ENCODE measurements at regions not wholly inside any gene's neighbourhood (a gene's known extent, or its start where the extent isn't known, plus 50 kb on each side); places are given as distances from the start of the nearest gene placed in this dataset.

- Histone ChIP-seq H3K36me3 (ENCODE audit: control insufficient read depth in 1 of 2, insufficient read depth in 2 of 2, low read length in 1 of 2) (no peaks in the 10 kb centered on the region), H3K27me3 (ENCODE audit: control insufficient read depth in 1 of 2, insufficient read depth in 2 of 2, low read length in 1 of 2) (no peaks in the 10 kb centered on the region), H3K27ac (ENCODE audit: low read depth in 1 of 2, low read length in 2 of 2) (no peak overlapping the region), H3K4me1 (ENCODE audit: control insufficient read depth in 1 of 2, insufficient read depth in 2 of 2, low read length in 2 of 2) (peaks cover 0 to 5% of the 10 kb centered on the region in 2 donors), H3K4me3 (ENCODE audit: low read length in 2 of 2) (no peak overlapping the region), H3K9me3 (ENCODE audit: control insufficient read depth, low read length) (no peaks in the 10 kb centered on the region)
- 65 to 67% methylated on average over 3 of the region's 3 CpGs for WGBS, 2 donors
- intact Hi-C loops (cut with DNase I) = no loop called here
- DNase-seq (no peak), ATAC-seq (ENCODE audit: low FRiP score) (no peak)
These were observed 95.9 kb upstream of the EGR2 start for GRCh38 chr10:62912086-62912485.

- peaks cover 0 to 5% of the 10 kb centered on the region in 2 donors for H3K4me1 ChIP-seq (ENCODE audit: control insufficient read depth in 1 of 2, insufficient read depth in 2 of 2, low read length in 2 of 2)
- no peaks in the 10 kb centered on the region for H3K9me3 ChIP-seq (ENCODE audit: control insufficient read depth, low read length)
- H3K4me3 ChIP-seq (ENCODE audit: low read length in 2 of 2) = no peak overlapping the region
- DNase-seq (no peak), ATAC-seq (ENCODE audit: low FRiP score) (no peak)
- WGBS, 2 donors = 94% methylated on average over 11 of the region's 11 CpGs
- no peak overlapping the region for H3K27ac ChIP-seq (ENCODE audit: low read depth in 1 of 2, low read length in 2 of 2)
- intact Hi-C loops (cut with DNase I) = no loop called here
- no peaks in the 10 kb centered on the region for H3K27me3 ChIP-seq (ENCODE audit: control insufficient read depth in 1 of 2, insufficient read depth in 2 of 2, low read length in 1 of 2)
- no peaks in the 10 kb centered on the region for H3K36me3 ChIP-seq (ENCODE audit: control insufficient read depth in 1 of 2, insufficient read depth in 2 of 2, low read length in 1 of 2)
These were observed 95.2 kb upstream of the EGR2 start for GRCh38 chr10:62911210-62911963.

GRCh38 chr10:62907470-62908212 lies 91.5 kb upstream of the EGR2 start:
- no peaks in the 10 kb centered on the region for H3K36me3 ChIP-seq (ENCODE audit: control insufficient read depth in 1 of 2, insufficient read depth in 2 of 2, low read length in 1 of 2)
- 62 to 76% methylated on average over 8 of the region's 8 CpGs for WGBS, 2 donors
- no peaks in the 10 kb centered on the region for H3K4me1 ChIP-seq (ENCODE audit: control insufficient read depth in 1 of 2, insufficient read depth in 2 of 2, low read length in 2 of 2)
- intact Hi-C loops (cut with DNase I) = no loop called here
- no peaks in the 10 kb centered on the region for H3K9me3 ChIP-seq (ENCODE audit: control insufficient read depth, low read length)
- no peak overlapping the region for H3K4me3 ChIP-seq (ENCODE audit: low read length in 2 of 2)
- no peaks in the 10 kb centered on the region for H3K27me3 ChIP-seq (ENCODE audit: control insufficient read depth in 1 of 2, insufficient read depth in 2 of 2, low read length in 1 of 2)
- DNase-seq (no peak), ATAC-seq (ENCODE audit: low FRiP score) (no peak)
- H3K27ac ChIP-seq (ENCODE audit: low read depth in 1 of 2, low read length in 2 of 2) = no peak overlapping the region

GRCh38 chr10:62904281-62904875 lies 88.2 kb upstream of the EGR2 start:
- 84 to 87% methylated on average over 5 of the region's 5 CpGs for WGBS, 2 donors
- H3K4me3 ChIP-seq (ENCODE audit: low read length in 2 of 2) = no peak overlapping the region
- peaks cover 1% of the 10 kb centered on the region for H3K9me3 ChIP-seq (ENCODE audit: control insufficient read depth, low read length)
- H3K4me1 ChIP-seq (ENCODE audit: control insufficient read depth in 1 of 2, insufficient read depth in 2 of 2, low read length in 2 of 2) = no peaks in the 10 kb centered on the region
- H3K36me3 ChIP-seq (ENCODE audit: control insufficient read depth in 1 of 2, insufficient read depth in 2 of 2, low read length in 1 of 2) = no peaks in the 10 kb centered on the region
- H3K27ac ChIP-seq (ENCODE audit: low read depth in 1 of 2, low read length in 2 of 2) = no peak overlapping the region
- DNase-seq (no peak), ATAC-seq (ENCODE audit: low FRiP score) (no peak)
- intact Hi-C loops (cut with DNase I) = no loop called here
- no peaks in the 10 kb centered on the region for H3K27me3 ChIP-seq (ENCODE audit: control insufficient read depth in 1 of 2, insufficient read depth in 2 of 2, low read length in 1 of 2)

- peaks cover 1% of the 10 kb centered on the region for H3K9me3 ChIP-seq (ENCODE audit: control insufficient read depth, low read length)
- DNase-seq (no peak), ATAC-seq (ENCODE audit: low FRiP score) (no peak)
- intact Hi-C loops (cut with DNase I) = no loop called here
- no peaks in the 10 kb centered on the region for H3K36me3 ChIP-seq (ENCODE audit: control insufficient read depth in 1 of 2, insufficient read depth in 2 of 2, low read length in 1 of 2)
- WGBS, 2 donors = 70 to 75% methylated on average over 1 of the region's 1 CpG
- no peaks in the 10 kb centered on the region for H3K4me1 ChIP-seq (ENCODE audit: control insufficient read depth in 1 of 2, insufficient read depth in 2 of 2, low read length in 2 of 2)
- H3K27ac ChIP-seq (ENCODE audit: low read depth in 1 of 2, low read length in 2 of 2) = no peak overlapping the region
- no peaks in the 10 kb centered on the region for H3K27me3 ChIP-seq (ENCODE audit: control insufficient read depth in 1 of 2, insufficient read depth in 2 of 2, low read length in 1 of 2)
- no peak overlapping the region for H3K4me3 ChIP-seq (ENCODE audit: low read length in 2 of 2)
These were observed 87.7 kb upstream of the EGR2 start for GRCh38 chr10:62903828-62904227.

DNA sequence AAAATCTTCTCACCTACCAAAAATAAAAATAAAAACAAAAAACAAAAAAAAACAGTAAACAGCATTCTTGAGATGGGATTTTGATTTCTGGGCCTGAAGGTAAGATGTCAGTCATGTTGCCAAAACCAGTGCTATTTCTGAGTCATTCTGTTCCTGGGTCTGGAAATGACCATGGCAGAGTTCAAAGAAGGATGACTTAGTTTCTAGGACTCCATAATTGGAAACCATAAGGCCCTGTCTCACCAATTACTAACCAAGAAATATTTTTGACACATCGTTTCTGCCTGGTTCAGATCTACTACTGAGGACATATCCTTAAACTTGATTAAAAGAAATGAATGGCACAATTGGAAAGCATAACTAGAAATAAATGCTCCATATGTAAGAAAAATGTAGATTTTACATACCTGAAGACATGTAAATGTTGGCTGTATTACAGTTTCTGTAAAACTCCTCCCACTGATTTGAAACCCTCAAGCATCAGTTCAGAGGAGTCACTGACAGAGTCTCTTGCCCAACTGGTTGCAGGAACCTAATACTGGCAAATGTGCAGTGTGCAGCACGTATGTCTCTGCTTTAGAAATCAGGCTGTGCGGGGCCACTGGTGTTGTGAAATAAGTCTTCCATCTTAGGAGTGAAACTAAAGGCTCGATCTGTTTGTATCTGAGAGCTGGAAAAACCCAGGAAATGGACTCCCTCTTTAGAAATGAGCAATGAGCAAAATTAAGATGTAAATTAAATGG lies 84.8 kb upstream of the EGR2 start:
- Histone ChIP-seq H3K4me3 (ENCODE audit: low read length in 2 of 2) (no peak overlapping the region), H3K36me3 (ENCODE audit: control insufficient read depth in 1 of 2, insufficient read depth in 2 of 2, low read length in 1 of 2) (no peaks in the 10 kb centered on the region), H3K27me3 (ENCODE audit: control insufficient read depth in 1 of 2, insufficient read depth in 2 of 2, low read length in 1 of 2) (no peaks in the 10 kb centered on the region), H3K9me3 (ENCODE audit: control insufficient read depth, low read length) (peaks cover 3% of the 10 kb centered on the region), H3K27ac (ENCODE audit: low read depth in 1 of 2, low read length in 2 of 2) (no peak overlapping the region), H3K4me1 (ENCODE audit: control insufficient read depth in 1 of 2, insufficient read depth in 2 of 2, low read length in 2 of 2) (no peaks in the 10 kb centered on the region)
- intact Hi-C loops (cut with DNase I) = no loop called here
- WGBS, 2 donors = 94 to 96% methylated on average over 4 of the region's 4 CpGs
- DNase-seq (no peak), ATAC-seq (ENCODE audit: low FRiP score) (no peak)

- DNase-seq = no peak
- no peak for ATAC-seq (ENCODE audit: low FRiP score)
- H3K4me1 ChIP-seq (ENCODE audit: control insufficient read depth in 1 of 2, insufficient read depth in 2 of 2, low read length in 2 of 2) = no peaks in the 10 kb centered on the region
- peaks cover 3% of the 10 kb centered on the region for H3K9me3 ChIP-seq (ENCODE audit: control insufficient read depth, low read length)
- intact Hi-C loops (cut with DNase I) = no loop called here
- no peak overlapping the region for H3K4me3 ChIP-seq (ENCODE audit: low read length in 2 of 2)
- H3K27me3 ChIP-seq (ENCODE audit: control insufficient read depth in 1 of 2, insufficient read depth in 2 of 2, low read length in 1 of 2) = no peaks in the 10 kb centered on the region
- no peaks in the 10 kb centered on the region for H3K36me3 ChIP-seq (ENCODE audit: control insufficient read depth in 1 of 2, insufficient read depth in 2 of 2, low read length in 1 of 2)
- H3K27ac ChIP-seq (ENCODE audit: low read depth in 1 of 2, low read length in 2 of 2) = no peak overlapping the region
- WGBS, 2 donors = 23 to 26% methylated on average over 3 of the region's 3 CpGs
These were observed 83.1 kb upstream of the EGR2 start for GRCh38 chr10:62899311-62899710.

DNA sequence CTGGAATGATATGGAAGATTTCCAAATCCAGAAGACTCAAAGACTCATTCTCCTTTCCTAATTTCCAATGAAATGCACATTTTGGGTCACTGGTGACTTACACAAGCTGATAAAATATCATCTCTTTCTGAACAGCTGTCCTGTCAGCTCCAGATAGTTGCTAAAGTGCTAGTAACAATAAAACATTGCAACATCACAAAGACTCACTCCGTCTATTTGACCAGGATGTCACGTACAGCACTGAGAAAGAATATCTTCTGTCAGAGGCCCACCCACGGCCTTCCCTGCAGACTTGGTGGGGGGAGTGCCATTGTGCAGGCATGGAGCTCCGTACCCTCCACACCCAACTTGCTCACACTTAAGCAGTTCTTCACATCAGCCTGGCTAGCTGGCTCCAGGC lies 78.9 kb upstream of the EGR2 start:
- Histone ChIP-seq H3K9me3 (ENCODE audit: control insufficient read depth, low read length) (peaks cover 1% of the 10 kb centered on the region), H3K27ac (ENCODE audit: low read depth in 1 of 2, low read length in 2 of 2) (no peak overlapping the region), H3K4me1 (ENCODE audit: control insufficient read depth in 1 of 2, insufficient read depth in 2 of 2, low read length in 2 of 2) (no peaks in the 10 kb centered on the region), H3K27me3 (ENCODE audit: control insufficient read depth in 1 of 2, insufficient read depth in 2 of 2, low read length in 1 of 2) (no peaks in the 10 kb centered on the region), H3K36me3 (ENCODE audit: control insufficient read depth in 1 of 2, insufficient read depth in 2 of 2, low read length in 1 of 2) (no peaks in the 10 kb centered on the region), H3K4me3 (ENCODE audit: low read length in 2 of 2) (no peak overlapping the region)
- WGBS, 2 donors = 90 to 91% methylated on average over 4 of the region's 4 CpGs
- DNase-seq (no peak), ATAC-seq (ENCODE audit: low FRiP score) (no peak)
- intact Hi-C loops (cut with DNase I) = no loop called here

All from aorta (tissue), 5 donors.